Progenitor cell of endocrine pancreas (in vitro differentiated cells): ENCODE measurements at regions not wholly inside any gene's neighbourhood (a gene's known extent, or its start where the extent isn't known, plus 50 kb on each side); places are given as distances from the start of the nearest gene placed in this dataset.
"Not testable (repeated sequence)": the region's sequence is repeated elsewhere in the genome, so short reads cannot be mapped to it uniquely, and the experiment has no call there.

Experiments used
- DNase-seq: peaks from one replicate; pipeline ENCODE4 v3.0.0; 2021; ENCODE audit warnings: low spot score; ENCODE audit not compliant: unreplicated experiment
- H3K27ac Mint-ChIP-seq: 2 replicates; pipeline ENCODE4 v1.8.0; 2021; ENCODE audit warnings: mild to moderate bottlenecking, moderate library complexity, mixed read lengths
- H3K27me3 Mint-ChIP-seq: 2 replicates; pipeline ENCODE4 v1.8.0; 2021; ENCODE audit warnings: mixed read lengths
- H3K36me3 Mint-ChIP-seq: 2 replicates; pipeline ENCODE4 v1.8.0; 2022; ENCODE audit warnings: mixed read lengths; ENCODE audit not compliant: insufficient read depth
- H3K4me1 Mint-ChIP-seq: 2 replicates; pipeline ENCODE4 v1.8.0; 2021; ENCODE audit warnings: low read depth, mixed read lengths
- H3K4me3 Mint-ChIP-seq: 2 replicates; pipeline ENCODE4 v1.8.0; 2021; ENCODE audit warnings: low read depth, mild to moderate bottlenecking, moderate library complexity, mixed read lengths
- H3K9me3 Mint-ChIP-seq: 2 replicates; pipeline ENCODE4 v1.8.0; 2021; ENCODE audit warnings: low read depth, mixed read lengths
- CTCF ChIP-seq: fragments of 200-600 bp; sonication (generic); IDR thresholded peaks from one replicate; pipeline ENCODE4 v1.5.0; 2021; ENCODE audit warnings: antibody characterized with exemption, mild to moderate bottlenecking; ENCODE audit not compliant: unreplicated experiment

GRCh38 chr1:121008512-121009215 is 119.1 kb downstream of the PPIAL4A start:
- H3K27me3 Mint-ChIP-seq, H3K4me1 Mint-ChIP-seq, H3K9me3 Mint-ChIP-seq, H3K36me3 Mint-ChIP-seq, H3K27ac Mint-ChIP-seq, DNase-seq: not testable (repeated sequence)
- H3K4me3 Mint-ChIP-seq = peak overlapping the region; percentile 46

- not testable (repeated sequence) for H3K9me3 Mint-ChIP-seq, H3K27ac Mint-ChIP-seq, DNase-seq, H3K27me3 Mint-ChIP-seq, H3K36me3 Mint-ChIP-seq, H3K4me1 Mint-ChIP-seq
- H3K4me3 Mint-ChIP-seq = peak overlapping the region; percentile 46
Measured at GRCh38 chr1:121009216-121010057, 119.9 kb downstream of the PPIAL4A start.

GRCh38 chr1:121010141-121010540 is 120.6 kb downstream of the PPIAL4A start:
- not testable (repeated sequence) for H3K9me3 Mint-ChIP-seq, H3K4me1 Mint-ChIP-seq, DNase-seq, H3K27me3 Mint-ChIP-seq, H3K36me3 Mint-ChIP-seq, H3K27ac Mint-ChIP-seq, H3K4me3 Mint-ChIP-seq

- DNase-seq, H3K27ac Mint-ChIP-seq, H3K27me3 Mint-ChIP-seq, H3K4me3 Mint-ChIP-seq, H3K36me3 Mint-ChIP-seq, H3K4me1 Mint-ChIP-seq, H3K9me3 Mint-ChIP-seq: not testable (repeated sequence)
Measured at GRCh38 chr1:121013181-121013580, 123.6 kb downstream of the PPIAL4A start.

GRCh38 chr1:121016182-121017028 is 126.8 kb downstream of the PPIAL4A start:
- not testable (repeated sequence) for H3K36me3 Mint-ChIP-seq, H3K4me1 Mint-ChIP-seq, DNase-seq, H3K9me3 Mint-ChIP-seq, H3K4me3 Mint-ChIP-seq, H3K27me3 Mint-ChIP-seq
- H3K27ac Mint-ChIP-seq = peak overlapping the region; percentile 95

GRCh38 chr1:121019715-121020349 is 130.3 kb downstream of the PPIAL4A start:
- H3K4me3 Mint-ChIP-seq, H3K9me3 Mint-ChIP-seq, H3K27me3 Mint-ChIP-seq, H3K27ac Mint-ChIP-seq, H3K36me3 Mint-ChIP-seq, H3K4me1 Mint-ChIP-seq, DNase-seq: not testable (repeated sequence)
- peak; percentile 28 for TF ChIP-seq CTCF

GRCh38 chr1:121020350-121021236 is 131.0 kb downstream of the PPIAL4A start:
- H3K9me3 Mint-ChIP-seq = not testable (repeated sequence)
- H3K27ac Mint-ChIP-seq = peak overlapping the region; percentile 96

GRCh38 chr1:121021716-121022115 is 132.1 kb downstream of the PPIAL4A start:
- not testable (repeated sequence) for H3K4me3 Mint-ChIP-seq, H3K27me3 Mint-ChIP-seq, H3K4me1 Mint-ChIP-seq, H3K36me3 Mint-ChIP-seq, H3K9me3 Mint-ChIP-seq, H3K27ac Mint-ChIP-seq, DNase-seq

More at GRCh38 chr1:121020350-121021236, 131.0 kb downstream of the PPIAL4A start:
- not testable (repeated sequence) for H3K27me3 Mint-ChIP-seq, H3K4me1 Mint-ChIP-seq, H3K36me3 Mint-ChIP-seq
- peak; percentile 53 for DNase-seq
- H3K4me3 Mint-ChIP-seq = peak overlapping the region; percentile 70

- not testable (repeated sequence) for DNase-seq, H3K9me3 Mint-ChIP-seq, H3K36me3 Mint-ChIP-seq, H3K4me1 Mint-ChIP-seq, H3K27ac Mint-ChIP-seq, H3K4me3 Mint-ChIP-seq, H3K27me3 Mint-ChIP-seq
Measured at GRCh38 chr1:121032878-121033494, 143.4 kb downstream of the PPIAL4A start.

GRCh38 chr1:121036792-121037191 is 147.2 kb downstream of the PPIAL4A start:
- not testable (repeated sequence) for H3K27me3 Mint-ChIP-seq, DNase-seq, H3K4me3 Mint-ChIP-seq, H3K27ac Mint-ChIP-seq, H3K4me1 Mint-ChIP-seq, H3K36me3 Mint-ChIP-seq, H3K9me3 Mint-ChIP-seq
